GM23338 (cell line): ENCODE measurements at regions not wholly inside any gene's neighbourhood (a gene's known extent, or its start where the extent isn't known, plus 50 kb on each side); places are given as distances from the start of the nearest gene placed in this dataset.

Experiments used
- ATAC-seq: fragments of 200-7000 bp; cut with Tn5 transposase; 3 replicates; pipeline ENCODE4 v1.9.1; 2020
- DNase-seq: peaks from one replicate; pipeline ENCODE4 v3.0.0-alpha.2; 2015; ENCODE audit warnings: low spot score
- H2AFZ ChIP-seq: fragments of 200-600 bp; sonication (generic); 2 replicates; pipeline ENCODE4 v1.8.0; 2016; ENCODE audit warnings: antibody characterized with exemption, mild to moderate bottlenecking, moderate library complexity
- H3F3A ChIP-seq: fragments of 200-600 bp; sonication (generic); replicated peaks from 2 replicates; pipeline ENCODE4 v1.8.0; 2017; ENCODE audit warnings: antibody characterized with exemption, mixed run types, low read depth
- H3K27ac ChIP-seq: fragments of 200-600 bp; sonication (generic); 2 replicates; pipeline ENCODE4 v1.6.1; 2016; ENCODE audit warnings: low read depth
- H3K27me3 ChIP-seq: fragments of 200-600 bp; sonication (generic); 2 replicates; pipeline ENCODE4 v1.8.0; 2016; ENCODE audit warnings: mild to moderate bottlenecking, mixed run types, moderate library complexity; ENCODE audit not compliant: insufficient read depth
- H3K36me3 ChIP-seq: fragments of 200-600 bp; sonication (generic); 2 replicates; pipeline ENCODE4 v1.8.0; 2016; ENCODE audit warnings: mild to moderate bottlenecking; ENCODE audit not compliant: insufficient read depth
- H3K4me1 ChIP-seq: fragments of 200-600 bp; sonication (generic); 2 replicates; pipeline ENCODE4 v1.8.0; 2016; ENCODE audit warnings: mild to moderate bottlenecking, moderate library complexity; ENCODE audit not compliant: insufficient read depth
- H3K4me2 ChIP-seq: fragments of 200-600 bp; sonication (generic); 2 replicates; pipeline ENCODE4 v1.7.1; 2017; ENCODE audit warnings: mixed run types
- H3K4me3 ChIP-seq: fragments of 200-600 bp; sonication (generic); 2 replicates; pipeline ENCODE4 v1.6.1; 2016; ENCODE audit warnings: mixed run types
- H3K79me2 ChIP-seq: fragments of 200-600 bp; sonication (generic); replicated peaks from 2 replicates; pipeline ENCODE4 v1.8.0; 2017; ENCODE audit warnings: mild to moderate bottlenecking; ENCODE audit not compliant: insufficient read depth
- H3K9me2 ChIP-seq: fragments of 200-600 bp; sonication (generic); 2 replicates; pipeline ENCODE4 v1.8.0; 2017; ENCODE audit not compliant: insufficient read depth
- H4K20me1 ChIP-seq: fragments of 200-600 bp; sonication (generic); replicated peaks from 2 replicates; pipeline ENCODE4 v1.8.0; 2017; ENCODE audit warnings: mild to moderate bottlenecking; ENCODE audit not compliant: insufficient read depth
- H3K27ac Mint-ChIP-seq: 2 replicates; pipeline ENCODE4 v1.8.0; 2020; ENCODE audit warnings: inconsistent platforms, mild to moderate bottlenecking, moderate library complexity, mixed read lengths
- H3K27me3 Mint-ChIP-seq: 3 replicates; pipeline ENCODE4 v1.8.0; 2022; ENCODE audit warnings: low read depth, mild to moderate bottlenecking, moderate library complexity, mixed read lengths, inconsistent platforms; ENCODE audit not compliant: insufficient read depth, poor library complexity
- H3K36me3 Mint-ChIP-seq: 3 replicates; pipeline ENCODE4 v1.8.0; 2021; ENCODE audit warnings: low read depth, mild to moderate bottlenecking, inconsistent platforms, moderate library complexity, mixed read lengths
- H3K4me1 Mint-ChIP-seq: 3 replicates; pipeline ENCODE4 v1.8.0; 2020; ENCODE audit warnings: mild to moderate bottlenecking, inconsistent platforms, mixed read lengths
- H3K4me3 Mint-ChIP-seq: 3 replicates; pipeline ENCODE4 v1.8.0; 2021; ENCODE audit warnings: moderate library complexity, mild to moderate bottlenecking, inconsistent platforms, mixed read lengths
- H3K9me3 Mint-ChIP-seq: 3 replicates; pipeline ENCODE4 v1.8.0; 2020; ENCODE audit warnings: moderate library complexity, mild to moderate bottlenecking, inconsistent platforms, mixed read lengths
- EZH2phosphoT487 ChIP-seq: fragments of 200-600 bp; sonication (generic); IDR thresholded peaks from one replicate; pipeline ENCODE4 v1.8.1; 2018; ENCODE audit warnings: antibody characterized with exemption; ENCODE audit not compliant: unreplicated experiment
- JUNB ChIP-seq: IDR thresholded peaks from one replicate; pipeline ENCODE4 v1.6.1; 2016; ENCODE audit warnings: antibody characterized with exemption; ENCODE audit not compliant: unreplicated experiment
- NANOG ChIP-seq: IDR thresholded peaks from 2 replicates; pipeline ENCODE4 v1.6.1; 2016; ENCODE audit warnings: antibody characterized with exemption, borderline replicate concordance
- POLR2AphosphoS5 ChIP-seq: IDR thresholded peaks from 2 replicates; pipeline ENCODE4 v1.6.1; 2016; ENCODE audit warnings: antibody characterized with exemption, low read depth
- REST ChIP-seq: IDR thresholded peaks from one replicate; pipeline ENCODE4 v1.6.1; 2018; ENCODE audit warnings: antibody characterized with exemption; ENCODE audit not compliant: unreplicated experiment
- STAT1 ChIP-seq: IDR thresholded peaks from one replicate; pipeline ENCODE4 v1.6.1; 2016; ENCODE audit warnings: antibody characterized with exemption; ENCODE audit not compliant: unreplicated experiment
- ZNF114 ChIP-seq: fragments of 250-450 bp; sonication (Bioruptor Pico); IDR thresholded peaks from 2 replicates; pipeline ENCODE4 v1.5.0; 2020; ENCODE audit warnings: mild to moderate bottlenecking, moderate library complexity
- ZNF331 ChIP-seq: fragments of 250-450 bp; sonication (Bioruptor Pico); IDR thresholded peaks from 2 replicates; pipeline ENCODE4 v1.5.0; 2020; ENCODE audit warnings: low read depth, mild to moderate bottlenecking, moderate library complexity
- ZNF462 ChIP-seq: fragments of 250-450 bp; sonication (Bioruptor Pico); IDR thresholded peaks from 2 replicates; pipeline ENCODE4 v1.5.0; 2020; ENCODE audit warnings: mild to moderate bottlenecking, moderate library complexity
- TF ChIP-seq, protein P1 (sequence below): IDR thresholded peaks from 2 replicates; pipeline ENCODE4 v1.6.1; 2016; ENCODE audit warnings: antibody characterized with exemption
- TF ChIP-seq, protein P2 (sequence below), 2 experiments: fragments of 200-600 bp in 1 of 2; sonication (generic) in 1 of 2; conservative IDR thresholded peaks; 2 replicates each; pipeline versions ENCODE4 v1.5.1 to v1.6.1; 2016 to 2017; ENCODE audit warnings: antibody characterized with exemption in 2 of 2, low read depth in 2 of 2, mild to moderate bottlenecking in 2 of 2, moderate library complexity in 1 of 2

DNA sequence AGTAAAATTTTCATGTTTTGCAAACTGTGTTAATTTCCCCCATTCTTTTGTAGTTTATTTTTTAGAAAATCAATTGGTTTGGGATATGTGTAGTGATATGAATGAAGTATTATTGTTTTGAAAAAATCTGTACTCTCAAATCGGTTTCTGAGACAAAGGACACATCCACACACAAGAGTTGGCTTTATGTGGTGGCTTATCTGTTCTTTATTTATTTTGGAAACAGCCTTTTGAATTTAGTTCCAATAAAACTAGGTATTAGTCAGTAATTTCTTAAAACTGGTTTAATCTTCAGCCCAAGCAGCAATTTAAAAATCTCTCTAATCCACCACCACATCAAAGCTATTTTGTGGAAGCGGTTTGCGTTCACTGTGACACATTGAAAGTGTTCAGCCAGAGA, 741.5 kb upstream of the GRM7 start (continued):
- TF ChIP-seq REST (no peak), STAT1 (no peak), ZNF331 (CRISPR knock-in tag) (no peak)
- TF ChIP-seq, protein P1, sequence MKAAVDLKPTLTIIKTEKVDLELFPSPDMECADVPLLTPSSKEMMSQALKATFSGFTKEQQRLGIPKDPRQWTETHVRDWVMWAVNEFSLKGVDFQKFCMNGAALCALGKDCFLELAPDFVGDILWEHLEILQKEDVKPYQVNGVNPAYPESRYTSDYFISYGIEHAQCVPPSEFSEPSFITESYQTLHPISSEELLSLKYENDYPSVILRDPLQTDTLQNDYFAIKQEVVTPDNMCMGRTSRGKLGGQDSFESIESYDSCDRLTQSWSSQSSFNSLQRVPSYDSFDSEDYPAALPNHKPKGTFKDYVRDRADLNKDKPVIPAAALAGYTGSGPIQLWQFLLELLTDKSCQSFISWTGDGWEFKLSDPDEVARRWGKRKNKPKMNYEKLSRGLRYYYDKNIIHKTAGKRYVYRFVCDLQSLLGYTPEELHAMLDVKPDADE, result no peak

GRCh38 chr3:6120786-6121185, 740.1 kb upstream of the GRM7 start:
- no peaks in the 10 kb centered on the region; the same call in 1 of the 3 replicates for H3K36me3 Mint-ChIP-seq
- H3K9me2 ChIP-seq, result no peaks in the 10 kb centered on the region
- no peaks in the 10 kb centered on the region for H3K4me1 ChIP-seq
- no peak overlapping the region for H2AFZ ChIP-seq
- no peak overlapping the region for H3K27ac ChIP-seq
- no peak overlapping the region for H3K27ac Mint-ChIP-seq
- no peaks in the 10 kb centered on the region for H3K79me2 ChIP-seq
- peaks cover 67% of the 10 kb centered on the region for H3K9me3 Mint-ChIP-seq
- H3K4me3 ChIP-seq, result no peak overlapping the region
- no peak overlapping the region for H3K4me2 ChIP-seq
- H4K20me1 ChIP-seq, result no peaks in the 10 kb centered on the region
- peaks cover 18% of the 10 kb centered on the region for H3K36me3 ChIP-seq
- ATAC-seq (no peak), DNase-seq (no peak)
- no peaks in the 10 kb centered on the region for H3K27me3 Mint-ChIP-seq
- H3K27me3 ChIP-seq, result no peaks in the 10 kb centered on the region
- no peaks in the 10 kb centered on the region for H3F3A ChIP-seq
- H3K4me1 Mint-ChIP-seq, result peaks cover 21% of the 10 kb centered on the region
- no peak overlapping the region for H3K4me3 Mint-ChIP-seq
- no peak for TF ChIP-seq ZNF462 (CRISPR knock-in tag)
- TF ChIP-seq EZH2phosphoT487, result no peak
- no peak for TF ChIP-seq JUNB
- TF ChIP-seq POLR2AphosphoS5, result no peak
- no peak for TF ChIP-seq NANOG
- TF ChIP-seq ZNF114 (CRISPR knock-in tag), result no peak
- TF ChIP-seq, protein P2, sequence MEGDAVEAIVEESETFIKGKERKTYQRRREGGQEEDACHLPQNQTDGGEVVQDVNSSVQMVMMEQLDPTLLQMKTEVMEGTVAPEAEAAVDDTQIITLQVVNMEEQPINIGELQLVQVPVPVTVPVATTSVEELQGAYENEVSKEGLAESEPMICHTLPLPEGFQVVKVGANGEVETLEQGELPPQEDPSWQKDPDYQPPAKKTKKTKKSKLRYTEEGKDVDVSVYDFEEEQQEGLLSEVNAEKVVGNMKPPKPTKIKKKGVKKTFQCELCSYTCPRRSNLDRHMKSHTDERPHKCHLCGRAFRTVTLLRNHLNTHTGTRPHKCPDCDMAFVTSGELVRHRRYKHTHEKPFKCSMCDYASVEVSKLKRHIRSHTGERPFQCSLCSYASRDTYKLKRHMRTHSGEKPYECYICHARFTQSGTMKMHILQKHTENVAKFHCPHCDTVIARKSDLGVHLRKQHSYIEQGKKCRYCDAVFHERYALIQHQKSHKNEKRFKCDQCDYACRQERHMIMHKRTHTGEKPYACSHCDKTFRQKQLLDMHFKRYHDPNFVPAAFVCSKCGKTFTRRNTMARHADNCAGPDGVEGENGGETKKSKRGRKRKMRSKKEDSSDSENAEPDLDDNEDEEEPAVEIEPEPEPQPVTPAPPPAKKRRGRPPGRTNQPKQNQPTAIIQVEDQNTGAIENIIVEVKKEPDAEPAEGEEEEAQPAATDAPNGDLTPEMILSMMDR (conservative IDR thresholded peaks at IDR 0.05; ENCODE audit: low read depth in 2 of 2), result no peak
- TF ChIP-seq, protein P1, result no peak
